ENCODE measurements at regions not wholly inside any gene's neighbourhood (a gene's known extent, or its start where the extent isn't known, plus 50 kb on each side); places are given as distances from the start of the nearest gene placed in this dataset.
"Not testable (repeated sequence)": the region's sequence is repeated elsewhere in the genome, so short reads cannot be mapped to it uniquely, and the experiment has no call there.

- TF ChIP-seq POU6F1 (CRISPR knock-in tag; IDR thresholded peaks at IDR 0.05; ENCODE audit: borderline replicate concordance, low read depth): no peak
- TF ChIP-seq OSR1 (CRISPR knock-in tag; IDR thresholded peaks at IDR 0.05): no peak
- TF ChIP-seq PPARA (CRISPR knock-in tag; IDR thresholded peaks at IDR 0.05; ENCODE audit: borderline replicate concordance): no peak
- no peak for TF ChIP-seq ZC3H10 (CRISPR knock-in tag; IDR thresholded peaks at IDR 0.05)
- no peak for TF ChIP-seq TOX (CRISPR knock-in tag; IDR thresholded peaks at IDR 0.05; ENCODE audit: borderline replicate concordance)
- no peak for TF ChIP-seq ZNF70 (CRISPR knock-in tag; IDR thresholded peaks at IDR 0.05)
- no peak for TF ChIP-seq ZNF8 (CRISPR knock-in tag; IDR thresholded peaks at IDR 0.05)
- ATAC-seq: no peak
These were observed 303.7 kb upstream of the IGF1R start for GRCh38 chr15:98344591-98344990.

- TF ChIP-seq ISL1 (CRISPR knock-in tag; IDR thresholded peaks at IDR 0.05) (no peak), PATZ1 (CRISPR knock-in tag; IDR thresholded peaks at IDR 0.05; ENCODE audit: borderline replicate concordance) (no peak), CSRNP3 (CRISPR knock-in tag; IDR thresholded peaks at IDR 0.05) (no peak), TSHZ2 (CRISPR knock-in tag; IDR thresholded peaks at IDR 0.05) (no peak), ZNF8 (CRISPR knock-in tag; IDR thresholded peaks at IDR 0.05) (no peak), BACH2 (CRISPR knock-in tag; IDR thresholded peaks at IDR 0.05; ENCODE audit: borderline replicate concordance) (no peak), OSR1 (CRISPR knock-in tag; IDR thresholded peaks at IDR 0.05) (no peak), ZNF565 (CRISPR knock-in tag; conservative IDR thresholded peaks at IDR 0.05; ENCODE audit: low read depth) (no peak), ESRRG (CRISPR knock-in tag; IDR thresholded peaks at IDR 0.05) (no peak), PPARA (CRISPR knock-in tag; IDR thresholded peaks at IDR 0.05; ENCODE audit: borderline replicate concordance) (no peak), TCF4 (CRISPR knock-in tag; IDR thresholded peaks at IDR 0.05; ENCODE audit: borderline replicate concordance) (no peak), ZFP3 (CRISPR knock-in tag; IDR thresholded peaks at IDR 0.05) (no peak), ZNF70 (CRISPR knock-in tag; IDR thresholded peaks at IDR 0.05) (no peak)
- ATAC-seq: no peak
These were observed 301.3 kb upstream of the IGF1R start for GRCh38 chr15:98347001-98347400.

GRCh38 chr15:98347866-98348265, 300.5 kb upstream of the IGF1R start:
- no peak for TF ChIP-seq ZFP30 (CRISPR knock-in tag; IDR thresholded peaks at IDR 0.05)
- ATAC-seq: no peak

- no peak for TF ChIP-seq CREB5 (CRISPR knock-in tag; IDR thresholded peaks at IDR 0.05; ENCODE audit: low read depth)
- TF ChIP-seq TCF4 (CRISPR knock-in tag; IDR thresholded peaks at IDR 0.05; ENCODE audit: borderline replicate concordance): no peak
- no peak for TF ChIP-seq CSRNP3 (CRISPR knock-in tag; IDR thresholded peaks at IDR 0.05)
- no peak for TF ChIP-seq TSHZ2 (CRISPR knock-in tag; IDR thresholded peaks at IDR 0.05)
- no peak for TF ChIP-seq ZFP3 (CRISPR knock-in tag; IDR thresholded peaks at IDR 0.05)
- no peak for TF ChIP-seq OSR1 (CRISPR knock-in tag; IDR thresholded peaks at IDR 0.05)
- no peak for TF ChIP-seq PPARA (CRISPR knock-in tag; IDR thresholded peaks at IDR 0.05; ENCODE audit: borderline replicate concordance)
- TF ChIP-seq ZNF70 (CRISPR knock-in tag; IDR thresholded peaks at IDR 0.05): no peak
- no peak for TF ChIP-seq ARNTL (CRISPR knock-in tag; IDR thresholded peaks at IDR 0.05; ENCODE audit: borderline replicate concordance, low read depth)
These were observed 298.1 kb upstream of the IGF1R start for GRCh38 chr15:98350276-98350675.

GRCh38 chr15:98358274-98358673, 290.1 kb upstream of the IGF1R start:
- not testable (repeated sequence) for ATAC-seq

More at GRCh38 chr15:98350276-98350675, 298.1 kb upstream of the IGF1R start:
- ATAC-seq: no peak
